ENCODE measurements at regions not wholly inside any gene's neighbourhood (a gene's known extent, or its start where the extent isn't known, plus 50 kb on each side); places are given as distances from the start of the nearest gene placed in this dataset.

DNA sequence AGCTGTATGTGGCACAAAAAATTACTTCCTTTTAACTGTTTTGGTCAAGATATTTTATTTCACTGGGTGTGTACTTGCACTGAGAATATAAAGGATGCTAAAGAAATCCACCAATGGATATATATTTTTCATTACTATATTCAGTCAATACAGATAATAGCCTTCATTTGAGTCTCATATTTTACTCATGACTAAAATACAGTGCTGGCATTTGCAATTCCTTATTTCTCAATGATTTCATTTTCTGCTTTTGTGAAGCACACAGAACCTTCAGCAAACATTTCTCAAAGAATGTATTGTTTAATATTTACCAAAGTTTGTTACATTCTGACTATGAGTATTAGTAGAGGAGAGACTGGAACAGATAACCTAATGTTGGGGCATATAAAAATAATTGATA lies 93.2 kb upstream of the SOX5 start:
- TF ChIP-seq, protein P1, sequence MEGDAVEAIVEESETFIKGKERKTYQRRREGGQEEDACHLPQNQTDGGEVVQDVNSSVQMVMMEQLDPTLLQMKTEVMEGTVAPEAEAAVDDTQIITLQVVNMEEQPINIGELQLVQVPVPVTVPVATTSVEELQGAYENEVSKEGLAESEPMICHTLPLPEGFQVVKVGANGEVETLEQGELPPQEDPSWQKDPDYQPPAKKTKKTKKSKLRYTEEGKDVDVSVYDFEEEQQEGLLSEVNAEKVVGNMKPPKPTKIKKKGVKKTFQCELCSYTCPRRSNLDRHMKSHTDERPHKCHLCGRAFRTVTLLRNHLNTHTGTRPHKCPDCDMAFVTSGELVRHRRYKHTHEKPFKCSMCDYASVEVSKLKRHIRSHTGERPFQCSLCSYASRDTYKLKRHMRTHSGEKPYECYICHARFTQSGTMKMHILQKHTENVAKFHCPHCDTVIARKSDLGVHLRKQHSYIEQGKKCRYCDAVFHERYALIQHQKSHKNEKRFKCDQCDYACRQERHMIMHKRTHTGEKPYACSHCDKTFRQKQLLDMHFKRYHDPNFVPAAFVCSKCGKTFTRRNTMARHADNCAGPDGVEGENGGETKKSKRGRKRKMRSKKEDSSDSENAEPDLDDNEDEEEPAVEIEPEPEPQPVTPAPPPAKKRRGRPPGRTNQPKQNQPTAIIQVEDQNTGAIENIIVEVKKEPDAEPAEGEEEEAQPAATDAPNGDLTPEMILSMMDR (IDR thresholded peaks at IDR 0.05) = no peak
- no peak for TF ChIP-seq POLR2A (IDR thresholded peaks at IDR 0.05)
- TF ChIP-seq EP300 (IDR thresholded peaks at IDR 0.05) = no peak

Measured in stomach (tissue), 4 donors.